ENCODE measurements at regions not wholly inside any gene's neighbourhood (a gene's known extent, or its start where the extent isn't known, plus 50 kb on each side); places are given as distances from the start of the nearest gene placed in this dataset.

- H3K27ac ChIP-seq (ENCODE audit: low read depth in 1 of 2, low read length in 1 of 2): no peak overlapping the region
- WGBS: 96% methylated on average over 4 of the region's 4 CpGs
- H3K4me1 ChIP-seq (ENCODE audit: control insufficient read depth in 2 of 2, insufficient read depth in 2 of 2, low read length in 2 of 2): no peaks in the 10 kb centered on the region
- DNase-seq (ENCODE audit: low read depth in 6 of 9, low spot score in 9 of 9): no peak
- no peaks in the 10 kb centered on the region for H3K27me3 ChIP-seq (ENCODE audit: control insufficient read depth in 2 of 2, insufficient read depth in 1 of 2, low read length in 1 of 2)
- H3K36me3 ChIP-seq (ENCODE audit: control insufficient read depth in 2 of 2, insufficient read depth in 2 of 2, low read length in 1 of 2): no peaks in the 10 kb centered on the region
- H3K4me3 ChIP-seq (ENCODE audit: low read length in 2 of 2): no peak overlapping the region
- H3K9me3 ChIP-seq (ENCODE audit: control insufficient read depth in 2 of 2, insufficient read depth in 1 of 2, low read length in 1 of 2): no peaks in the 10 kb centered on the region
These were observed 114.7 kb upstream of the EGFR start for GRCh38 chr7:54904130-54904529.

GRCh38 chr7:54904986-54905385 lies 113.8 kb upstream of the EGFR start:
- Histone ChIP-seq H3K36me3 (ENCODE audit: control insufficient read depth in 2 of 2, insufficient read depth in 2 of 2, low read length in 1 of 2) (no peaks in the 10 kb centered on the region), H3K27me3 (ENCODE audit: control insufficient read depth in 2 of 2, insufficient read depth in 1 of 2, low read length in 1 of 2) (no peaks in the 10 kb centered on the region), H3K27ac (ENCODE audit: low read depth in 1 of 2, low read length in 1 of 2) (no peak overlapping the region), H3K4me1 (ENCODE audit: control insufficient read depth in 2 of 2, insufficient read depth in 2 of 2, low read length in 2 of 2) (no peaks in the 10 kb centered on the region), H3K9me3 (ENCODE audit: control insufficient read depth in 2 of 2, insufficient read depth in 1 of 2, low read length in 1 of 2) (no peaks in the 10 kb centered on the region), H3K4me3 (ENCODE audit: low read length in 2 of 2) (no peak overlapping the region)
- WGBS: 90% methylated on average over 7 of the region's 7 CpGs
- no peak for DNase-seq (ENCODE audit: low read depth in 6 of 9, low spot score in 9 of 9)

- Histone ChIP-seq H3K4me1 (ENCODE audit: control insufficient read depth in 2 of 2, insufficient read depth in 2 of 2, low read length in 2 of 2) (no peaks in the 10 kb centered on the region), H3K27ac (ENCODE audit: low read depth in 1 of 2, low read length in 1 of 2) (no peak overlapping the region), H3K27me3 (ENCODE audit: control insufficient read depth in 2 of 2, insufficient read depth in 1 of 2, low read length in 1 of 2) (no peaks in the 10 kb centered on the region), H3K36me3 (ENCODE audit: control insufficient read depth in 2 of 2, insufficient read depth in 2 of 2, low read length in 1 of 2) (no peaks in the 10 kb centered on the region), H3K9me3 (ENCODE audit: control insufficient read depth in 2 of 2, insufficient read depth in 1 of 2, low read length in 1 of 2) (no peaks in the 10 kb centered on the region), H3K4me3 (ENCODE audit: low read length in 2 of 2) (no peak overlapping the region)
- no peak for DNase-seq (ENCODE audit: low read depth in 6 of 9, low spot score in 9 of 9)
- 95% methylated on average over 4 of the region's 4 CpGs for WGBS
These were observed 111.9 kb upstream of the EGFR start for GRCh38 chr7:54906963-54907362.

GRCh38 chr7:54907981-54908380 lies 110.8 kb upstream of the EGFR start:
- no peak overlapping the region for H3K27ac ChIP-seq (ENCODE audit: low read depth in 1 of 2, low read length in 1 of 2)
- no peaks in the 10 kb centered on the region for H3K4me1 ChIP-seq (ENCODE audit: control insufficient read depth in 2 of 2, insufficient read depth in 2 of 2, low read length in 2 of 2)
- no peak overlapping the region for H3K4me3 ChIP-seq (ENCODE audit: low read length in 2 of 2)
- H3K27me3 ChIP-seq (ENCODE audit: control insufficient read depth in 2 of 2, insufficient read depth in 1 of 2, low read length in 1 of 2): no peaks in the 10 kb centered on the region
- no peak for DNase-seq (ENCODE audit: low read depth in 6 of 9, low spot score in 9 of 9)
- no peaks in the 10 kb centered on the region for H3K9me3 ChIP-seq (ENCODE audit: control insufficient read depth in 2 of 2, insufficient read depth in 1 of 2, low read length in 1 of 2)
- H3K36me3 ChIP-seq (ENCODE audit: control insufficient read depth in 2 of 2, insufficient read depth in 2 of 2, low read length in 1 of 2): no peaks in the 10 kb centered on the region

GRCh38 chr7:54908760-54909438 lies 109.9 kb upstream of the EGFR start:
- DNase-seq (ENCODE audit: low read depth in 6 of 9, low spot score in 9 of 9): no peak
- Histone ChIP-seq H3K36me3 (ENCODE audit: control insufficient read depth in 2 of 2, insufficient read depth in 2 of 2, low read length in 1 of 2) (no peaks in the 10 kb centered on the region), H3K4me3 (ENCODE audit: low read length in 2 of 2) (no peak overlapping the region), H3K4me1 (ENCODE audit: control insufficient read depth in 2 of 2, insufficient read depth in 2 of 2, low read length in 2 of 2) (no peaks in the 10 kb centered on the region), H3K9me3 (ENCODE audit: control insufficient read depth in 2 of 2, insufficient read depth in 1 of 2, low read length in 1 of 2) (no peaks in the 10 kb centered on the region), H3K27ac (ENCODE audit: low read depth in 1 of 2, low read length in 1 of 2) (no peak overlapping the region), H3K27me3 (ENCODE audit: control insufficient read depth in 2 of 2, insufficient read depth in 1 of 2, low read length in 1 of 2) (no peaks in the 10 kb centered on the region)
- WGBS: 92% methylated on average over 2 of the region's 2 CpGs

GRCh38 chr7:54915870-54916598 lies 102.8 kb upstream of the EGFR start:
- Histone ChIP-seq H3K4me3 (ENCODE audit: low read length in 2 of 2) (no peak overlapping the region), H3K36me3 (ENCODE audit: control insufficient read depth in 2 of 2, insufficient read depth in 2 of 2, low read length in 1 of 2) (no peaks in the 10 kb centered on the region), H3K4me1 (ENCODE audit: control insufficient read depth in 2 of 2, insufficient read depth in 2 of 2, low read length in 2 of 2) (no peaks in the 10 kb centered on the region), H3K27me3 (ENCODE audit: control insufficient read depth in 2 of 2, insufficient read depth in 1 of 2, low read length in 1 of 2) (no peaks in the 10 kb centered on the region), H3K9me3 (ENCODE audit: control insufficient read depth in 2 of 2, insufficient read depth in 1 of 2, low read length in 1 of 2) (no peaks in the 10 kb centered on the region), H3K27ac (ENCODE audit: low read depth in 1 of 2, low read length in 1 of 2) (no peak overlapping the region)
- DNase-seq (ENCODE audit: low read depth in 6 of 9, low spot score in 9 of 9): no peak
- WGBS: 94% methylated on average over 8 of the region's 8 CpGs

GRCh38 chr7:54917613-54918391 lies 101.0 kb upstream of the EGFR start:
- DNase-seq (ENCODE audit: low read depth in 6 of 9, low spot score in 9 of 9): no peak
- 68% methylated on average over 5 of the region's 5 CpGs for WGBS
- H3K27ac ChIP-seq (ENCODE audit: low read depth in 1 of 2, low read length in 1 of 2): no peak overlapping the region
- no peaks in the 10 kb centered on the region for H3K9me3 ChIP-seq (ENCODE audit: control insufficient read depth in 2 of 2, insufficient read depth in 1 of 2, low read length in 1 of 2)
- no peaks in the 10 kb centered on the region for H3K27me3 ChIP-seq (ENCODE audit: control insufficient read depth in 2 of 2, insufficient read depth in 1 of 2, low read length in 1 of 2)
- H3K36me3 ChIP-seq (ENCODE audit: control insufficient read depth in 2 of 2, insufficient read depth in 2 of 2, low read length in 1 of 2): no peaks in the 10 kb centered on the region
- no peaks in the 10 kb centered on the region for H3K4me1 ChIP-seq (ENCODE audit: control insufficient read depth in 2 of 2, insufficient read depth in 2 of 2, low read length in 2 of 2)
- no peak overlapping the region for H3K4me3 ChIP-seq (ENCODE audit: low read length in 2 of 2)

- no peaks in the 10 kb centered on the region for H3K9me3 ChIP-seq (ENCODE audit: control insufficient read depth in 2 of 2, insufficient read depth in 1 of 2, low read length in 1 of 2)
- no peaks in the 10 kb centered on the region for H3K27me3 ChIP-seq (ENCODE audit: control insufficient read depth in 2 of 2, insufficient read depth in 1 of 2, low read length in 1 of 2)
- DNase-seq (ENCODE audit: low read depth in 6 of 9, low spot score in 9 of 9): no peak
- no peak overlapping the region for H3K27ac ChIP-seq (ENCODE audit: low read depth in 1 of 2, low read length in 1 of 2)
- no peaks in the 10 kb centered on the region for H3K4me1 ChIP-seq (ENCODE audit: control insufficient read depth in 2 of 2, insufficient read depth in 2 of 2, low read length in 2 of 2)
- WGBS: 89% methylated on average over 3 of the region's 3 CpGs
- no peak overlapping the region for H3K4me3 ChIP-seq (ENCODE audit: low read length in 2 of 2)
- no peaks in the 10 kb centered on the region for H3K36me3 ChIP-seq (ENCODE audit: control insufficient read depth in 2 of 2, insufficient read depth in 2 of 2, low read length in 1 of 2)
These were observed 97.7 kb upstream of the EGFR start for GRCh38 chr7:54921116-54921515.

GRCh38 chr7:54931532-54931931 lies 87.3 kb upstream of the EGFR start:
- H3K36me3 ChIP-seq (ENCODE audit: control insufficient read depth in 2 of 2, insufficient read depth in 2 of 2, low read length in 1 of 2): no peaks in the 10 kb centered on the region
- no peak for DNase-seq (ENCODE audit: low read depth in 6 of 9, low spot score in 9 of 9)
- no peaks in the 10 kb centered on the region for H3K9me3 ChIP-seq (ENCODE audit: control insufficient read depth in 2 of 2, insufficient read depth in 1 of 2, low read length in 1 of 2)
- 97% methylated on average over 1 of the region's 1 CpG for WGBS
- no peaks in the 10 kb centered on the region for H3K4me1 ChIP-seq (ENCODE audit: control insufficient read depth in 2 of 2, insufficient read depth in 2 of 2, low read length in 2 of 2)
- peaks cover 0 to 4% of the 10 kb centered on the region in 2 donors for H3K27me3 ChIP-seq (ENCODE audit: control insufficient read depth in 2 of 2, insufficient read depth in 1 of 2, low read length in 1 of 2)
- no peak overlapping the region for H3K4me3 ChIP-seq (ENCODE audit: low read length in 2 of 2)
- no peak overlapping the region for H3K27ac ChIP-seq (ENCODE audit: low read depth in 1 of 2, low read length in 1 of 2)
